ENCODE measurements at regions not wholly inside any gene's neighbourhood (a gene's known extent, or its start where the extent isn't known, plus 50 kb on each side); places are given as distances from the start of the nearest gene placed in this dataset.

- intact Hi-C loops (cut with DNase I), result loop anchor here (10.0 kb wide), 1 partner anchor 279 kb away; no protein-coding TSS in a partner anchor
- Histone ChIP-seq H3K4me3 (no peak overlapping the region), H3K27ac (no peak overlapping the region), H3K36me3 (no peaks in the 10 kb centered on the region), H3K27me3 (no peaks in the 10 kb centered on the region), H3K9me3 (no peaks in the 10 kb centered on the region), H3K4me1 (no peaks in the 10 kb centered on the region)
- no peak for DNase-seq
- no peak for TF ChIP-seq EP300 (IDR thresholded peaks at IDR 0.05)
- TF ChIP-seq POLR2AphosphoS5 (IDR thresholded peaks at IDR 0.05), result no peak
- no peak for TF ChIP-seq POLR2A (IDR thresholded peaks at IDR 0.05)
- TF ChIP-seq CTCF (IDR thresholded peaks at IDR 0.05), result no peak
- WGBS, 2 donors, result 40 to 55% methylated on average over 5 of the region's 5 CpGs
Measured at GRCh38 chr9:80883826-80884579, 805.3 kb downstream of the TLE1 start.

- no peaks in the 10 kb centered on the region for H3K36me3 ChIP-seq
- no peaks in the 10 kb centered on the region for H3K9me3 ChIP-seq
- H3K4me1 ChIP-seq, result no peaks in the 10 kb centered on the region
- intact Hi-C loops (cut with DNase I), result loop anchor here (10.0 kb wide), 1 partner anchor 279 kb away; no protein-coding TSS in a partner anchor
- no peak for TF ChIP-seq EP300 (IDR thresholded peaks at IDR 0.05)
- no peak for TF ChIP-seq CTCF (IDR thresholded peaks at IDR 0.05)
- TF ChIP-seq POLR2A (IDR thresholded peaks at IDR 0.05), result no peak
- no peak for TF ChIP-seq POLR2AphosphoS5 (IDR thresholded peaks at IDR 0.05)
- no peaks in the 10 kb centered on the region for H3K27me3 ChIP-seq
- H3K4me3 ChIP-seq, result no peak overlapping the region
- 80 to 85% methylated on average over 5 of the region's 5 CpGs for WGBS, 2 donors
- H3K27ac ChIP-seq, result no peak overlapping the region
- no peak for DNase-seq
Measured at GRCh38 chr9:80883426-80883825, 805.9 kb downstream of the TLE1 start.

GRCh38 chr9:80881940-80882339 lies 807.4 kb downstream of the TLE1 start:
- Histone ChIP-seq H3K27me3 (no peaks in the 10 kb centered on the region), H3K36me3 (no peaks in the 10 kb centered on the region), H3K4me3 (no peak overlapping the region), H3K9me3 (no peaks in the 10 kb centered on the region), H3K4me1 (no peaks in the 10 kb centered on the region), H3K27ac (no peak overlapping the region)
- 61 to 81% methylated on average over 5 of the region's 5 CpGs for whole genome bisulfite sequencing, 2 donors
- no peak for DNase-seq
- intact Hi-C loops (cut with DNase I), result loop anchor here (10.0 kb wide), 1 partner anchor 277 kb away; no protein-coding TSS in a partner anchor
- TF ChIP-seq POLR2A (IDR thresholded peaks at IDR 0.05) (no peak), CTCF (IDR thresholded peaks at IDR 0.05) (no peak), POLR2AphosphoS5 (IDR thresholded peaks at IDR 0.05) (no peak), EP300 (IDR thresholded peaks at IDR 0.05) (no peak)

- Histone ChIP-seq H3K36me3 (no peaks in the 10 kb centered on the region), H3K4me3 (no peak overlapping the region), H3K27ac (no peak overlapping the region), H3K4me1 (no peaks in the 10 kb centered on the region), H3K9me3 (no peaks in the 10 kb centered on the region), H3K27me3 (no peaks in the 10 kb centered on the region)
- TF ChIP-seq POLR2AphosphoS5 (IDR thresholded peaks at IDR 0.05), result no peak
- TF ChIP-seq EP300 (IDR thresholded peaks at IDR 0.05), result no peak
- TF ChIP-seq CTCF (IDR thresholded peaks at IDR 0.05), result no peak
- TF ChIP-seq POLR2A (IDR thresholded peaks at IDR 0.05), result no peak
- intact Hi-C loops (cut with DNase I), result loop anchor here (10.0 kb wide), 1 partner anchor 277 kb away; no protein-coding TSS in a partner anchor
- WGBS, 2 donors, result 68 to 80% methylated on average over 6 of the region's 6 CpGs
- DNase-seq, result no peak
Measured at GRCh38 chr9:80881320-80881719, 808.0 kb downstream of the TLE1 start.

Measured in sigmoid colon (tissue), 6 donors.